Amniotic stem cell (primary cell): ENCODE measurements at regions not wholly inside any gene's neighbourhood (a gene's known extent, or its start where the extent isn't known, plus 50 kb on each side); places are given as distances from the start of the nearest gene placed in this dataset.

ENCODE experiments used
- DNase-seq: peaks from one replicate; lab custom pipeline; 2025; lab: John Stamatoyannopoulos, UW

DNA sequence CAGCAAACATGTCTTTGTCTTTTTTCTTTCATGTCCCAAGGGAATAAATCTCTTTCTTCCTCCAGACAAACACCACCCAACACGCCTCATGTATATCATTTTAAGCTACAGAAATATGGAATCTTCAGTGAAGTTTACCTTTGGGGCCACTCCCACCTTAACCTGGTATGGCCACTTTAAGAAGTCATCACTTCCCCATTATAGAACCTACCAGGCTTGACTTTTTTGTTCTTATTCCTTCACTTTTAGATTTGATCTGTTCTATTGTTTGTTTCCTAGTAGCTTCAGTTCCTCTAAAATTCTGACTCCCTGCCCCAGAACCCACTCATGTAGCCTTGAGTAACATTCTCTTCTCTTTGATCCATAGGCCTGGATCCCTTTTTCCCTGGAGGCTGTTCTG, 226.3 kb downstream of the HLX start:
- DNase-seq: no peak

DNA sequence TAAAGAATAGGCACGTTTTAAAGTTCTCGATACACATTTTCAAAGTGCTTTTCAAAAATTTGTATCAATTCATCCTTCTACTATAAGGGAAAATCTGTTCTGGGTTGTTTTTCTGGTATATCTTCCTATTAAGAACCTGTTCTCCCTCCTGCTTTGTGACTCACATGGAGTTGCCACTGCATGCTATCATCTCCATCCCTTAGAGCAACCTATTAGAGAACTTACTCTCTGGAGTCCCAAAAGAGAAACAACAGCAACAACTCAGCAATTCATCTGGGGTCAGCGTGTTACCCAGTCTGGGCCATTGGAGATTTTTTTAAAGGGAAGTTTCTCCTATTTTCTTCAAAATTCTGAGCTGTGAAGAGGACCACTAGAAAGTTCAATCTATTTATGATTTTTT, 227.4 kb downstream of the HLX start:
- DNase-seq: no peak

- no peak for DNase-seq
Observed at GRCh38 chr1:221109930-221110329, 230.7 kb downstream of the HLX start.

DNA sequence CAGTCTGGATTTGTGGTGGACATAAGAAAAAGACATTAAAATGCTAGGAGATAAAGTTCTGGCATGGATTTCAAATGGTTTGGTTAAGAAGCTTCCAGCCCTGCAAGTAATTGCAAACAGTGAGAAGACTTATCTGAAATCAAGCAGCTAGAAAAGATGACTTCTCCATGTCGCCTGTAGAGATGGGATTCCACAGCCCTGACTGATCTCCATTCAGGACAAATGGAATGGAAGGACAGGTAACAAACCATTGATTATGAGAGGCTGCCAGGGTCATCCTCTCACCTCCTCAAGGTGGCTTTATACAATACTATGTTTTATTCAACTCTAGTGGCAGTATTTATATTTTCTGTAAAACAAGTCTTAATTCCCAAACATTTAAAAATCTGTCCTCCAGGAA, 237.9 kb downstream of the HLX start:
- no peak for DNase-seq

DNA sequence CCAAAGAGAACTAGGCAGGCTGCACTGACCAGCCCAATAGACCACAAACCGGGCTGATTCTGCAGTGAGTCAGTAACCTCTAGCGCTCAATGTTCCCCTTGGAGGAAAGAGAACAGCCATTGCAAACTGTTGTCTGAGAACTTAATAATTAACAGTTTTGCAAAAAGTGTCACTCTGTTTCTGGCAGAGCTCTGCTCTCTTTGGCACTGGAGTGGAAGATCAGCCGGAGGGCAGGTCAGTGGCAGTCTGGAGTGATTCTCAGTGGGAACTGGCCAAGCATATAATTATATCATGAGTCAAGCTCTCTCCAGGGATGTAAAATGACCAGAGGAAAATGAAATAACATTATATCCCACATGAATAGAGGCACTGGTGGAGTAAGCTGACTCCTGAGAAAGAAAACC, 238.3 kb downstream of the HLX start:
- no peak for DNase-seq

GRCh38 chr1:221118176-221118937, 239.1 kb downstream of the HLX start:
- DNase-seq: no peak

- no peak for DNase-seq
Observed at GRCh38 chr1:221118938-221119320, 239.7 kb downstream of the HLX start.

GRCh38 chr1:221122501-221122900, 243.3 kb downstream of the HLX start:
- DNase-seq: no peak

- DNase-seq: no peak
Observed at GRCh38 chr1:221125976-221126375, 246.7 kb downstream of the HLX start.

GRCh38 chr1:221137666-221138065, 258.4 kb downstream of the HLX start:
- no peak for DNase-seq

DNA sequence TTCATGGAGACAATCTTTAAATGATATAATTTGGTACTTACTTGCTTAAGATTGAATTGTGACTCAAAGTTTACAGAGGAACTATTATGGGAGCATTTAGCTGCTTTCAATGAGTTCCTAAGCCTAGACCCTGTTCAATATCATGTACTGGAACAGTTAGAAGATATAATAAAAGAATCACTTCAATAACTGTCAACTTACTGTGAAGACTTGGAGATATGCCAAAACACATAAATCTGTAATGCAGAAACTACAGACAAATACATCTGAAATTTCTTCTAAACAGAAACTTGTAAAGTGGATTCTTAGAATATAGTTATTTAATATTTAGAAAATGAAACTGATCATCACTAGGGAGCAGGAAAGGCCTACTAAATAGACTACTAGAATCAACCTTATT, 259.3 kb downstream of the HLX start:
- DNase-seq: no peak

GRCh38 chr1:221139991-221140390, 260.7 kb downstream of the HLX start:
- DNase-seq: no peak

DNA sequence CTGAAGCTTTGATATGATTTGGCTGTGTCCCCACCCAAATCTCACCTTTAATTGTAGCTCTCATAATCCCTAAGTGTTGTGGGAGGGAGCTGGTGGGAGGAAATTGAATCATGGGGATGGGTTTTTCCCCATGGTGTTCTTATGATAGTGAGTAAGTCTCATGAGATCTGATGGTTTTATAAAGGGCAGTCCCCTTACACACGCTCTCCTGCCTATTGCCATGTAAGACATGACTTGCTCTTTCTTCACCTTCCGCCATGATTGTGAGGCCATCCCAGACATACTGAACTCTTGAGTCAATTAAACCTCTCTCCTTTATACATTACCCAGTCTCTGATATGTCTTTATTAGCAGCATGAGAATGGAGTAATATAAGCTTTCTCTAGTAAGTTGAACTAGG, 261.9 kb downstream of the HLX start:
- DNase-seq: no peak

GRCh38 chr1:221141606-221142285, 262.5 kb downstream of the HLX start:
- DNase-seq: no peak

GRCh38 chr1:221148660-221149059, 269.4 kb downstream of the HLX start:
- no peak for DNase-seq

DNA sequence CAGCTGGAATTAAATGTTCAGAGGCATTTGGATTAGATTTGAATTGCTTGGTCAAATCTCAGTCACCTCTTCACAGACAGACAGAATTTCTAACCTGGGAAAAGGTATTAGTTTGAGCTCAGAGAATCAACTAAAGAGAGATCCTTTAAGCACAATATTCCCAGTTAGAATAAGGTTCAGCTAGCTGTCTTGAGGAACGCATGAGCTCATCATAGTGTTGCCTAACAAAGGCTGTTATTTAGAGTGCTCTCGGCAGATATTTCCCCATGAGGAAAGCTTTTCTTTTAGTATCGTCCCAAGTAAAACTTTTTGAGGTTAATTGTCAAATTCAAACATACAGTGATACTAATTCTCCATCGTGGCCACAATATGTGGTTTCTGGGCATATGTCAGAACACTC, 269.9 kb downstream of the HLX start:
- DNase-seq: no peak

DNA sequence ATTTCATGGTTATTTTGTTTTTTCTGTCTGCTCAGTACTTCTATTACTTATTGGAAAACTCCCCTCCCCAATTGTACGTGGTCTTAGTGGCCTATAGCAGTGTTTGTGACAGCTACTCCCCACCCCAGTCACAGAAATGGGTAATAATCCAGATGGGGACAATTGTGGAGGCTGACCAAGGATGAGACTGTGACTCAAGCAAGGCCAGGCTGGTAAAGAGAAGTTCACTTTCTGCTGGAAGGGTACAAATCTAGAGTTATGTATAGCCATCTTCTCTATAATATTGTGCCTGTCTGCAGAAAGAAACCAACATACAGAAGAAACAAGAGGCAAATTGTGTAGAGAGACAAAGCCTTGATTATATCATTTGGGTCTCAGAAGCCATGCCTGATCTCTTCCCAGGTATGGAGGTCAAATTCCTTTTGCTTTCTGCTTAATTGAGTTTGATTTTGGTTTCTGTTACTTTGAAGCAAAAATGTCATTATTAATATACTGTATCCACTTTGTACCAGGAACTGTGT, 270.4 kb downstream of the HLX start:
- DNase-seq: no peak

DNA sequence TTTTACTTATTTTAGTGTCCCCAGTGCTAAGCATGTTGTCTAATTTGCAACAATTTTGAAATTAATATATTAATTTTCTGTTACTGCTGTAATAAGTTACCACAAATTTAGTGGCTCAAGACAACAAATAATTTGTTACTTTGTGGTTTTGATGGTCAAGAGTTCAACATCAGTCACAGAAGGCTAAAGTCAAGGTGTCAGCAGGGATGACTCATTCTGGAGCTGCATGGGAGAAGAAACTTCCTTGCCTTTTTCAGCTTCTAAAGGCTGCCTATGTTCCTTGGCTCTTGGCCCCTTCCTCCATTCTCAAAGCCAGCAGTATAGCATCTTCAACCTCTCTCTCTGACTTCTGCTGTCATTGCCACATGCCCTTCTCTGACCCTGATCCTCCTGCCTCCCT, 271.8 kb downstream of the HLX start:
- no peak for DNase-seq

- no peak for DNase-seq
Observed at GRCh38 chr1:221154932-221155331, 275.7 kb downstream of the HLX start.

- no peak for DNase-seq
Observed at GRCh38 chr1:221157026-221157761, 278.0 kb downstream of the HLX start.

- DNase-seq: no peak
Observed at GRCh38 chr1:221159608-221160007, 280.4 kb downstream of the HLX start.

GRCh38 chr1:221161571-221162041, 282.4 kb downstream of the HLX start:
- DNase-seq: no peak

- DNase-seq: no peak
Observed at GRCh38 chr1:221162352-221162751, 283.1 kb downstream of the HLX start.
